ENCODE measurements at regions not wholly inside any gene's neighbourhood (a gene's known extent, or its start where the extent isn't known, plus 50 kb on each side); places are given as distances from the start of the nearest gene placed in this dataset.

- Mint-ChIP-seq H3K36me3 (ENCODE audit: unreplicated experiment) (no peaks in the 10 kb centered on the region), H3K4me1 (ENCODE audit: low read depth, unreplicated experiment) (no peaks in the 10 kb centered on the region), H3K27me3 (ENCODE audit: unreplicated experiment) (no peaks in the 10 kb centered on the region), H3K27ac (ENCODE audit: unreplicated experiment) (no peak overlapping the region), H3K4me3 (ENCODE audit: unreplicated experiment) (no peak overlapping the region), H3K9me3 (ENCODE audit: unreplicated experiment) (no peaks in the 10 kb centered on the region)
- DNase-seq, result no peak
- no peak for TF ChIP-seq CTCF (IDR thresholded peaks at IDR 0.05; ENCODE audit: partially characterized antibody, unreplicated experiment)
These were observed 375.6 kb upstream of the IMPG1 start for GRCh38 chr6:76448109-76448508.

- Mint-ChIP-seq H3K27ac (ENCODE audit: unreplicated experiment) (no peak overlapping the region), H3K4me3 (ENCODE audit: unreplicated experiment) (no peak overlapping the region), H3K4me1 (ENCODE audit: low read depth, unreplicated experiment) (peaks cover 2% of the 10 kb centered on the region), H3K9me3 (ENCODE audit: unreplicated experiment) (no peaks in the 10 kb centered on the region), H3K36me3 (ENCODE audit: unreplicated experiment) (no peaks in the 10 kb centered on the region), H3K27me3 (ENCODE audit: unreplicated experiment) (no peaks in the 10 kb centered on the region)
- TF ChIP-seq CTCF (IDR thresholded peaks at IDR 0.05; ENCODE audit: partially characterized antibody, unreplicated experiment), result no peak
- DNase-seq, result no peak
These were observed 369.4 kb upstream of the IMPG1 start for GRCh38 chr6:76441875-76442274.

GRCh38 chr6:76439811-76440210, 367.3 kb upstream of the IMPG1 start:
- peaks cover 2% of the 10 kb centered on the region for H3K4me1 Mint-ChIP-seq (ENCODE audit: low read depth, unreplicated experiment)
- no peak for TF ChIP-seq CTCF (IDR thresholded peaks at IDR 0.05; ENCODE audit: partially characterized antibody, unreplicated experiment)
- no peaks in the 10 kb centered on the region for H3K36me3 Mint-ChIP-seq (ENCODE audit: unreplicated experiment)
- no peak overlapping the region for H3K4me3 Mint-ChIP-seq (ENCODE audit: unreplicated experiment)
- H3K27ac Mint-ChIP-seq (ENCODE audit: unreplicated experiment), result no peak overlapping the region
- no peak for DNase-seq
- H3K9me3 Mint-ChIP-seq (ENCODE audit: unreplicated experiment), result no peaks in the 10 kb centered on the region
- no peaks in the 10 kb centered on the region for H3K27me3 Mint-ChIP-seq (ENCODE audit: unreplicated experiment)

- H3K9me3 Mint-ChIP-seq (ENCODE audit: unreplicated experiment), result no peaks in the 10 kb centered on the region
- H3K27ac Mint-ChIP-seq (ENCODE audit: unreplicated experiment), result no peak overlapping the region
- no peak for TF ChIP-seq CTCF (IDR thresholded peaks at IDR 0.05; ENCODE audit: partially characterized antibody, unreplicated experiment)
These were observed 366.3 kb upstream of the IMPG1 start for GRCh38 chr6:76438768-76439167.

GRCh38 chr6:76435174-76435573, 362.7 kb upstream of the IMPG1 start:
- no peaks in the 10 kb centered on the region for H3K36me3 Mint-ChIP-seq (ENCODE audit: unreplicated experiment)
- no peaks in the 10 kb centered on the region for H3K27me3 Mint-ChIP-seq (ENCODE audit: unreplicated experiment)
- H3K4me1 Mint-ChIP-seq (ENCODE audit: low read depth, unreplicated experiment), result no peaks in the 10 kb centered on the region
- no peak overlapping the region for H3K27ac Mint-ChIP-seq (ENCODE audit: unreplicated experiment)
- no peak overlapping the region for H3K4me3 Mint-ChIP-seq (ENCODE audit: unreplicated experiment)
- TF ChIP-seq CTCF (IDR thresholded peaks at IDR 0.05; ENCODE audit: partially characterized antibody, unreplicated experiment), result no peak
- no peak for DNase-seq
- no peaks in the 10 kb centered on the region for H3K9me3 Mint-ChIP-seq (ENCODE audit: unreplicated experiment)

More at GRCh38 chr6:76438768-76439167, 366.3 kb upstream of the IMPG1 start:
- no peaks in the 10 kb centered on the region for H3K27me3 Mint-ChIP-seq (ENCODE audit: unreplicated experiment)
- no peak for DNase-seq
- H3K36me3 Mint-ChIP-seq (ENCODE audit: unreplicated experiment), result no peaks in the 10 kb centered on the region
- peaks cover 2% of the 10 kb centered on the region for H3K4me1 Mint-ChIP-seq (ENCODE audit: low read depth, unreplicated experiment)
- H3K4me3 Mint-ChIP-seq (ENCODE audit: unreplicated experiment), result no peak overlapping the region
